SK-N-SH (cell line): ENCODE measurements at regions not wholly inside any gene's neighbourhood (a gene's known extent, or its start where the extent isn't known, plus 50 kb on each side); places are given as distances from the start of the nearest gene placed in this dataset.

Experiments used
- CTCF ChIA-PET: fragments of 300-600, 350-600 bp; formaldehyde crosslinking; extraction: SDS; loops from one replicate; lab custom pipeline; 2021; lab: Yijun Ruan, JAX
- POLR2A ChIA-PET: fragments of 350-600 bp; sonication (Branson Sonifier 250); formaldehyde crosslinking; extraction: SDS; loops from one replicate; lab custom pipeline; 2020; ENCODE audit warnings: antibody characterized with exemption, inconsistent platforms; lab: Yijun Ruan, JAX
- DNase-seq: peaks from one replicate; pipeline ENCODE4 v3.0.0; 2012
- H2AFZ ChIP-seq: fragments of 200-600 bp; sonication (generic); 2 replicates; pipeline ENCODE4 v1.8.1; 2016; ENCODE audit warnings: antibody characterized with exemption, mild to moderate bottlenecking, low read depth
- H3F3A ChIP-seq: fragments of 200-600 bp; sonication (generic); replicated peaks from 2 replicates; pipeline ENCODE3; 2016; ENCODE audit warnings: antibody characterized with exemption, mild to moderate bottlenecking; ENCODE audit not compliant: insufficient read depth
- H3K27ac ChIP-seq, 2 experiments: fragments of 200-500 bp in 1 of 2; fragments of 200-600 bp in 1 of 2; sonication (Bioruptor generic) in 1 of 2; sonication (generic), shearing (Covaris generic) in 1 of 2; 2 replicates each; pipeline versions ENCODE4 v1.5.1 to v1.6.1; 2014 to 2016; ENCODE audit warnings: low read depth in 2 of 2, inconsistent platforms in 1 of 2, low read length in 1 of 2, mild to moderate bottlenecking in 1 of 2, mixed read lengths in 1 of 2
- H3K27me3 ChIP-seq: fragments of 200-600 bp; sonication (generic), shearing (Covaris generic); 2 replicates; pipeline ENCODE4 v1.6.1; 2016; ENCODE audit warnings: mixed run types; ENCODE audit not compliant: insufficient read depth
- H3K36me3 ChIP-seq, 2 experiments: fragments of 200-500 bp in 1 of 2; fragments of 200-600 bp in 1 of 2; sonication (Bioruptor generic) in 1 of 2; sonication (generic) in 1 of 2; replicated peaks in 1 of 2; 2 replicates each; pipeline versions ENCODE3 to v1.5.1; 2014 to 2016; ENCODE audit warnings: low read length in 1 of 2, mild to moderate bottlenecking in 1 of 2; ENCODE audit not compliant: insufficient read depth in 2 of 2, control insufficient read depth in 1 of 2
- H3K4me1 ChIP-seq, 2 experiments: fragments of 200-500 bp in 1 of 2; fragments of 200-600 bp in 1 of 2; sonication (Bioruptor generic) in 1 of 2; sonication (generic), shearing (Covaris generic) in 1 of 2; 2 replicates each; pipeline versions ENCODE4 v1.5.1 to v1.6.1; 2014 to 2016; ENCODE audit warnings: low read depth in 1 of 2, low read length in 1 of 2, mixed run types in 1 of 2; ENCODE audit not compliant: insufficient read depth in 2 of 2, control insufficient read depth in 1 of 2
- H3K4me2 ChIP-seq: fragments of 200-600 bp; sonication (generic), shearing (Covaris generic); 2 replicates; pipeline ENCODE4 v1.6.1; 2017; ENCODE audit warnings: mixed run types
- H3K4me3 ChIP-seq, 2 experiments: fragments of 200-500 bp in 1 of 2; fragments of 200-600 bp in 1 of 2; sonication (Bioruptor generic) in 1 of 2; sonication (generic), shearing (Covaris generic) in 1 of 2; 2 replicates each; pipeline versions ENCODE4 v1.5.1 to v1.8.1; 2014 to 2016; ENCODE audit warnings: low read depth in 2 of 2, inconsistent platforms in 1 of 2, low read length in 1 of 2, mild to moderate bottlenecking in 1 of 2, mixed read lengths in 1 of 2, moderate library complexity in 1 of 2
- H3K79me2 ChIP-seq: fragments of 200-600 bp; sonication (generic); 2 replicates; pipeline ENCODE4 v1.8.1; 2017; ENCODE audit warnings: mild to moderate bottlenecking; ENCODE audit not compliant: insufficient read depth
- H3K9ac ChIP-seq: fragments of 200-600 bp; sonication (generic); 2 replicates; pipeline ENCODE4 v1.6.1; 2017; ENCODE audit warnings: mixed run types
- H3K9me2 ChIP-seq: fragments of 200-600 bp; sonication (generic); 2 replicates; pipeline ENCODE4 v1.6.1; 2017; ENCODE audit warnings: mixed run types
- H3K9me3 ChIP-seq: fragments of 200-600 bp; sonication (generic); 2 replicates; pipeline ENCODE4 v1.6.1; 2017; ENCODE audit warnings: mixed run types, mild to moderate bottlenecking, moderate library complexity
- H4K20me1 ChIP-seq: fragments of 200-600 bp; sonication (generic); 2 replicates; pipeline ENCODE4 v1.6.1; 2017; ENCODE audit warnings: mild to moderate bottlenecking, mixed run types; ENCODE audit not compliant: insufficient read depth
- CHD2 ChIP-seq: fragments of 150-350 bp; IDR thresholded peaks from 2 replicates; pipeline ENCODE4 v1.6.1; 2018; ENCODE audit warnings: low read length; ENCODE audit not compliant: partially characterized antibody
- ELF1 ChIP-seq: IDR thresholded peaks from 2 replicates; pipeline ENCODE4 v1.4.0; 2012
- FOSL2 ChIP-seq: IDR thresholded peaks from 2 replicates; pipeline ENCODE4 v1.4.0; 2012; ENCODE audit warnings: low read depth, mild to moderate bottlenecking, moderate library complexity, borderline replicate concordance
- MXI1 ChIP-seq: IDR thresholded peaks from 2 replicates; pipeline ENCODE4 v1.6.1; 2012; ENCODE audit warnings: mild to moderate bottlenecking, low read depth, low read length, improper control_type of control experiment
- NFIC ChIP-seq: IDR thresholded peaks from 2 replicates; pipeline ENCODE4 v1.4.0; 2012; ENCODE audit warnings: borderline replicate concordance
- NRF1 ChIP-seq: IDR thresholded peaks from 2 replicates; pipeline ENCODE4 v1.6.1; 2012; ENCODE audit warnings: low read depth, mild to moderate bottlenecking, low read length
- PBX3 ChIP-seq: IDR thresholded peaks from 2 replicates; pipeline ENCODE4; 2012
- RFX5 ChIP-seq: IDR thresholded peaks from 2 replicates; pipeline ENCODE4 v1.6.1; 2012; ENCODE audit warnings: mild to moderate bottlenecking, improper control_type of control experiment, low read length
- TAF1 ChIP-seq: IDR thresholded peaks from 2 replicates; pipeline ENCODE4 v1.6.1; 2012; ENCODE audit warnings: low read depth, mild to moderate bottlenecking, low read length, moderate library complexity, borderline replicate concordance
- TEAD4 ChIP-seq: IDR thresholded peaks from 2 replicates; pipeline ENCODE4 v1.4.0; 2012; ENCODE audit warnings: mild to moderate bottlenecking, borderline replicate concordance; ENCODE audit not compliant: insufficient read depth
- YY1 ChIP-seq: IDR thresholded peaks from 2 replicates; pipeline ENCODE4 v1.4.0; 2012; ENCODE audit warnings: low read depth, mild to moderate bottlenecking
- WGBS: methylation state at CpG from one replicate; pipeline ENCODE4 v1.1.6; 2017; ENCODE audit warnings: low lambda C conversion rate; 5-methylcytosine and 5-hydroxymethylcytosine counted together
- TF ChIP-seq, protein P1 (sequence below): IDR thresholded peaks from 2 replicates; pipeline ENCODE4 v1.4.0; 2012; ENCODE audit warnings: low read depth, borderline replicate concordance
- TF ChIP-seq, protein P2 (sequence below): IDR thresholded peaks from 2 replicates; pipeline ENCODE4 v1.4.0; 2012; ENCODE audit warnings: low read depth
- TF ChIP-seq, protein P3 (sequence below): IDR thresholded peaks from 2 replicates; pipeline ENCODE4 v1.6.1; 2012; ENCODE audit warnings: mild to moderate bottlenecking, low read depth, low read length, moderate library complexity
- TF ChIP-seq, protein P4 (sequence below): IDR thresholded peaks from 2 replicates; pipeline ENCODE4 v1.4.0; 2012; ENCODE audit warnings: low read depth, borderline replicate concordance
- TF ChIP-seq, protein P5 (sequence below): fragments of 150-350 bp; IDR thresholded peaks from 2 replicates; pipeline ENCODE4 v1.6.1; 2016; ENCODE audit warnings: mild to moderate bottlenecking, low read depth, low read length

GRCh38 chr6:4478098-4478497, 298.1 kb upstream of the CDYL start:
- H4K20me1 ChIP-seq, result no peaks in the 10 kb centered on the region
- POLR2A ChIA-PET, result no interaction called here
- H3K4me3 ChIP-seq, result no peak overlapping the region
- H3K36me3 ChIP-seq, result no peaks in the 10 kb centered on the region
- DNase-seq, result no peak
- CTCF ChIA-PET, result interaction anchor here (1.1 kb wide), 1 partner anchor 9 kb away, joined by 3 read pairs; no protein-coding TSS in a partner anchor
- no peaks in the 10 kb centered on the region for H3K9me2 ChIP-seq
- no peaks in the 10 kb centered on the region for H3K4me1 ChIP-seq
- no peak overlapping the region for H2AFZ ChIP-seq
- TF ChIP-seq TAF1, result no peak
- TF ChIP-seq YY1, result no peak
- TF ChIP-seq TEAD4, result no peak
- no peak for TF ChIP-seq CHD2
- H3F3A ChIP-seq, result no peaks in the 10 kb centered on the region
- no peak overlapping the region for H3K27ac ChIP-seq
- WGBS, result 7% methylated on average over 3 of the region's 3 CpGs
- H3K79me2 ChIP-seq, result no peaks in the 10 kb centered on the region
- no peak overlapping the region for H3K9ac ChIP-seq
- no peaks in the 10 kb centered on the region; the same call in 1 of the 2 replicates for H3K27me3 ChIP-seq
- no peak overlapping the region for H3K4me2 ChIP-seq
- H3K9me3 ChIP-seq, result no peaks in the 10 kb centered on the region

- DNase-seq, result no peak
- H3K9me3 ChIP-seq, result no peaks in the 10 kb centered on the region
- 44% methylated on average over 4 of the region's 4 CpGs for WGBS
- POLR2A ChIA-PET, result no interaction called here
- no peaks in the 10 kb centered on the region for H4K20me1 ChIP-seq
- TF ChIP-seq, protein P1, sequence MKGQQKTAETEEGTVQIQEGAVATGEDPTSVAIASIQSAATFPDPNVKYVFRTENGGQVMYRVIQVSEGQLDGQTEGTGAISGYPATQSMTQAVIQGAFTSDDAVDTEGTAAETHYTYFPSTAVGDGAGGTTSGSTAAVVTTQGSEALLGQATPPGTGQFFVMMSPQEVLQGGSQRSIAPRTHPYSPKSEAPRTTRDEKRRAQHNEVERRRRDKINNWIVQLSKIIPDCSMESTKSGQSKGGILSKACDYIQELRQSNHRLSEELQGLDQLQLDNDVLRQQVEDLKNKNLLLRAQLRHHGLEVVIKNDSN, result no peak
- TF ChIP-seq FOSL2, result no peak
- TF ChIP-seq, protein P2, sequence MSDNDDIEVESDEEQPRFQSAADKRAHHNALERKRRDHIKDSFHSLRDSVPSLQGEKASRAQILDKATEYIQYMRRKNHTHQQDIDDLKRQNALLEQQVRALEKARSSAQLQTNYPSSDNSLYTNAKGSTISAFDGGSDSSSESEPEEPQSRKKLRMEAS, result no peak
- no peak for TF ChIP-seq YY1
- TF ChIP-seq PBX3, result no peak
- TF ChIP-seq MXI1, result no peak
- TF ChIP-seq NRF1, result no peak
- TF ChIP-seq NFIC, result no peak
- TF ChIP-seq ELF1, result no peak
- TF ChIP-seq, protein P3, sequence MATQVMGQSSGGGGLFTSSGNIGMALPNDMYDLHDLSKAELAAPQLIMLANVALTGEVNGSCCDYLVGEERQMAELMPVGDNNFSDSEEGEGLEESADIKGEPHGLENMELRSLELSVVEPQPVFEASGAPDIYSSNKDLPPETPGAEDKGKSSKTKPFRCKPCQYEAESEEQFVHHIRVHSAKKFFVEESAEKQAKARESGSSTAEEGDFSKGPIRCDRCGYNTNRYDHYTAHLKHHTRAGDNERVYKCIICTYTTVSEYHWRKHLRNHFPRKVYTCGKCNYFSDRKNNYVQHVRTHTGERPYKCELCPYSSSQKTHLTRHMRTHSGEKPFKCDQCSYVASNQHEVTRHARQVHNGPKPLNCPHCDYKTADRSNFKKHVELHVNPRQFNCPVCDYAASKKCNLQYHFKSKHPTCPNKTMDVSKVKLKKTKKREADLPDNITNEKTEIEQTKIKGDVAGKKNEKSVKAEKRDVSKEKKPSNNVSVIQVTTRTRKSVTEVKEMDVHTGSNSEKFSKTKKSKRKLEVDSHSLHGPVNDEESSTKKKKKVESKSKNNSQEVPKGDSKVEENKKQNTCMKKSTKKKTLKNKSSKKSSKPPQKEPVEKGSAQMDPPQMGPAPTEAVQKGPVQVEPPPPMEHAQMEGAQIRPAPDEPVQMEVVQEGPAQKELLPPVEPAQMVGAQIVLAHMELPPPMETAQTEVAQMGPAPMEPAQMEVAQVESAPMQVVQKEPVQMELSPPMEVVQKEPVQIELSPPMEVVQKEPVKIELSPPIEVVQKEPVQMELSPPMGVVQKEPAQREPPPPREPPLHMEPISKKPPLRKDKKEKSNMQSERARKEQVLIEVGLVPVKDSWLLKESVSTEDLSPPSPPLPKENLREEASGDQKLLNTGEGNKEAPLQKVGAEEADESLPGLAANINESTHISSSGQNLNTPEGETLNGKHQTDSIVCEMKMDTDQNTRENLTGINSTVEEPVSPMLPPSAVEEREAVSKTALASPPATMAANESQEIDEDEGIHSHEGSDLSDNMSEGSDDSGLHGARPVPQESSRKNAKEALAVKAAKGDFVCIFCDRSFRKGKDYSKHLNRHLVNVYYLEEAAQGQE, result no peak
- TF ChIP-seq RFX5, result no peak
- TF ChIP-seq, protein P4, sequence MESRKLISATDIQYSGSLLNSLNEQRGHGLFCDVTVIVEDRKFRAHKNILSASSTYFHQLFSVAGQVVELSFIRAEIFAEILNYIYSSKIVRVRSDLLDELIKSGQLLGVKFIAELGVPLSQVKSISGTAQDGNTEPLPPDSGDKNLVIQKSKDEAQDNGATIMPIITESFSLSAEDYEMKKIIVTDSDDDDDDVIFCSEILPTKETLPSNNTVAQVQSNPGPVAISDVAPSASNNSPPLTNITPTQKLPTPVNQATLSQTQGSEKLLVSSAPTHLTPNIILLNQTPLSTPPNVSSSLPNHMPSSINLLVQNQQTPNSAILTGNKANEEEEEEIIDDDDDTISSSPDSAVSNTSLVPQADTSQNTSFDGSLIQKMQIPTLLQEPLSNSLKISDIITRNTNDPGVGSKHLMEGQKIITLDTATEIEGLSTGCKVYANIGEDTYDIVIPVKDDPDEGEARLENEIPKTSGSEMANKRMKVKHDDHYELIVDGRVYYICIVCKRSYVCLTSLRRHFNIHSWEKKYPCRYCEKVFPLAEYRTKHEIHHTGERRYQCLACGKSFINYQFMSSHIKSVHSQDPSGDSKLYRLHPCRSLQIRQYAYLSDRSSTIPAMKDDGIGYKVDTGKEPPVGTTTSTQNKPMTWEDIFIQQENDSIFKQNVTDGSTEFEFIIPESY, result no peak
- TF ChIP-seq, protein P5, sequence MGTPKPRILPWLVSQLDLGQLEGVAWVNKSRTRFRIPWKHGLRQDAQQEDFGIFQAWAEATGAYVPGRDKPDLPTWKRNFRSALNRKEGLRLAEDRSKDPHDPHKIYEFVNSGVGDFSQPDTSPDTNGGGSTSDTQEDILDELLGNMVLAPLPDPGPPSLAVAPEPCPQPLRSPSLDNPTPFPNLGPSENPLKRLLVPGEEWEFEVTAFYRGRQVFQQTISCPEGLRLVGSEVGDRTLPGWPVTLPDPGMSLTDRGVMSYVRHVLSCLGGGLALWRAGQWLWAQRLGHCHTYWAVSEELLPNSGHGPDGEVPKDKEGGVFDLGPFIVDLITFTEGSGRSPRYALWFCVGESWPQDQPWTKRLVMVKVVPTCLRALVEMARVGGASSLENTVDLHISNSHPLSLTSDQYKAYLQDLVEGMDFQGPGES, result no peak
- H3K9me2 ChIP-seq, result no peaks in the 10 kb centered on the region
- H3K36me3 ChIP-seq, result no peaks in the 10 kb centered on the region
- no peaks in the 10 kb centered on the region for H3K79me2 ChIP-seq
- no peak overlapping the region for H3K27ac ChIP-seq
- no peaks in the 10 kb centered on the region for H3K4me1 ChIP-seq
- no peaks in the 10 kb centered on the region; the same call in 1 of the 2 replicates for H3K27me3 ChIP-seq
- CTCF ChIA-PET, result no interaction called here
- H3K9ac ChIP-seq, result no peak overlapping the region
- no peak overlapping the region for H2AFZ ChIP-seq
- no peak overlapping the region for H3K4me2 ChIP-seq
- no peak overlapping the region for H3K4me3 ChIP-seq
- H3F3A ChIP-seq, result no peaks in the 10 kb centered on the region
Measured at GRCh38 chr6:4474810-4475209, 301.4 kb upstream of the CDYL start.
